WTC11 (cell line): ENCODE measurements at regions not wholly inside any gene's neighbourhood (a gene's known extent, or its start where the extent isn't known, plus 50 kb on each side); places are given as distances from the start of the nearest gene placed in this dataset.
A peak's percentile ranks its signal among the peaks of the same experiment; 100 is the strongest.
"Not testable (repeated sequence)": the region's sequence is repeated elsewhere in the genome, so short reads cannot be mapped to it uniquely, and the experiment has no call there.

Experiments
- ATAC-seq: fragments of 200-7000 bp; cut with Tn5 transposase; 2 replicates; pipeline ENCODE4 v1.10.0; 2021; ENCODE audit warnings: mild to moderate bottlenecking, moderate library complexity
- CTCF ChIA-PET: fragments of 300-600 bp; sonication (Branson Sonifier 250); formaldehyde crosslinking; loops from one replicate; lab custom pipeline; 2021; ENCODE audit warnings: antibody characterized with exemption; lab: Charles Lee
- POLR2A ChIA-PET: fragments of 350-600 bp; sonication (Branson Sonifier 250); formaldehyde crosslinking; loops from one replicate; lab custom pipeline; 2021; ENCODE audit warnings: antibody characterized with exemption; lab: Charles Lee
- DNase-seq: peaks from one replicate; pipeline ENCODE4 v3.0.0; 2021; ENCODE audit warnings: low spot score
- H3K27ac Mint-ChIP-seq: 2 replicates; pipeline ENCODE4 v1.8.0; 2021; ENCODE audit warnings: mixed read lengths
- H3K27me3 Mint-ChIP-seq: 2 replicates; pipeline ENCODE4 v1.8.0; 2021; ENCODE audit warnings: low read depth, mild to moderate bottlenecking, moderate library complexity, mixed read lengths
- H3K36me3 Mint-ChIP-seq: 2 replicates; pipeline ENCODE4 v1.8.0; 2021; ENCODE audit warnings: mixed read lengths
- H3K4me1 Mint-ChIP-seq: 2 replicates; pipeline ENCODE4 v1.8.0; 2022; ENCODE audit warnings: mixed read lengths
- H3K4me3 Mint-ChIP-seq: 2 replicates; pipeline ENCODE4 v1.8.0; 2021; ENCODE audit warnings: mild to moderate bottlenecking, moderate library complexity, mixed read lengths
- H3K9me3 Mint-ChIP-seq: 2 replicates; pipeline ENCODE4 v1.8.0; 2021; ENCODE audit warnings: mixed read lengths
- ATF1 ChIP-seq: sonication (generic); formaldehyde crosslinking; IDR thresholded peaks from 2 replicates; pipeline ENCODE4 v1.8.1; 2023; ENCODE audit warnings: mild to moderate bottlenecking, moderate library complexity, missing genetic modification reagents
- GTF2I ChIP-seq: fragments of 250-450 bp; sonication (Bioruptor Pico); conservative IDR thresholded peaks from 2 replicates; pipeline ENCODE4 v1.4.0; 2021; ENCODE audit warnings: mild to moderate bottlenecking
- HMGA2 ChIP-seq: fragments of 250-450 bp; sonication (Bioruptor Pico); IDR thresholded peaks from 2 replicates; pipeline ENCODE4 v1.4.0; 2021; ENCODE audit warnings: mild to moderate bottlenecking, moderate library complexity
- JAZF1 ChIP-seq: fragments of 250-450 bp; sonication (Bioruptor Pico); IDR thresholded peaks from 2 replicates; pipeline ENCODE4 v1.9.0; 2021; ENCODE audit warnings: moderate library complexity, mild to moderate bottlenecking, inconsistent platforms
- USF2 ChIP-seq: sonication (generic); formaldehyde crosslinking; IDR thresholded peaks from 2 replicates; pipeline ENCODE4 v1.8.1; 2023; ENCODE audit warnings: mild to moderate bottlenecking, missing genetic modification reagents, moderate library complexity
- ZBTB21 ChIP-seq: sonication (generic); formaldehyde crosslinking; IDR thresholded peaks from 2 replicates; pipeline ENCODE4 v1.8.1; 2023; ENCODE audit warnings: mild to moderate bottlenecking, missing genetic modification reagents, borderline replicate concordance
- ZNF121 ChIP-seq: sonication (generic); formaldehyde crosslinking; IDR thresholded peaks from 2 replicates; pipeline ENCODE4 v1.8.0; 2023; ENCODE audit warnings: missing genetic modification reagents
- ZNF263 ChIP-seq: sonication (generic); formaldehyde crosslinking; IDR thresholded peaks from 2 replicates; pipeline ENCODE4 v1.8.1; 2022; ENCODE audit warnings: low read depth, mild to moderate bottlenecking, moderate library complexity, missing genetic modification reagents
- ZNF281 ChIP-seq: sonication (generic); formaldehyde crosslinking; IDR thresholded peaks from 2 replicates; pipeline ENCODE4 v1.8.0; 2023; ENCODE audit warnings: mild to moderate bottlenecking, missing genetic modification reagents
- ZNF416 ChIP-seq: fragments of 250-450 bp; sonication (Bioruptor Pico); IDR thresholded peaks from 2 replicates; pipeline ENCODE4 v1.9.0; 2021; ENCODE audit warnings: mild to moderate bottlenecking, inconsistent platforms
- ZNF671 ChIP-seq: fragments of 250-450 bp; sonication (Bioruptor Pico); IDR thresholded peaks from 2 replicates; pipeline ENCODE4 v1.8.0; 2021; ENCODE audit warnings: mild to moderate bottlenecking
- TF ChIP-seq, protein P1 (sequence below): sonication (generic); formaldehyde crosslinking; IDR thresholded peaks from 2 replicates; pipeline ENCODE4 v1.8.1; 2022; ENCODE audit warnings: low read depth, missing genetic modification reagents, borderline replicate concordance
- TF ChIP-seq, protein P2 (sequence below): fragments of 250-450 bp; sonication (Bioruptor Pico); IDR thresholded peaks from 2 replicates; pipeline ENCODE4 v1.9.0; 2021; ENCODE audit warnings: mild to moderate bottlenecking
- TF ChIP-seq, protein P3 (sequence below): sonication (generic); formaldehyde crosslinking; IDR thresholded peaks from 2 replicates; pipeline ENCODE4 v1.8.1; 2023; ENCODE audit warnings: mild to moderate bottlenecking, moderate library complexity, missing genetic modification reagents
- TF ChIP-seq, protein P4 (sequence below): fragments of 250-450 bp; sonication (Bioruptor Pico); IDR thresholded peaks from 2 replicates; pipeline ENCODE4 v1.8.0; 2021; ENCODE audit warnings: mild to moderate bottlenecking
- TF ChIP-seq, protein P5 (sequence below): fragments of 250-450 bp; sonication (Bioruptor Pico); IDR thresholded peaks from 2 replicates; pipeline ENCODE4 v1.9.0; 2021; ENCODE audit warnings: mild to moderate bottlenecking

DNA sequence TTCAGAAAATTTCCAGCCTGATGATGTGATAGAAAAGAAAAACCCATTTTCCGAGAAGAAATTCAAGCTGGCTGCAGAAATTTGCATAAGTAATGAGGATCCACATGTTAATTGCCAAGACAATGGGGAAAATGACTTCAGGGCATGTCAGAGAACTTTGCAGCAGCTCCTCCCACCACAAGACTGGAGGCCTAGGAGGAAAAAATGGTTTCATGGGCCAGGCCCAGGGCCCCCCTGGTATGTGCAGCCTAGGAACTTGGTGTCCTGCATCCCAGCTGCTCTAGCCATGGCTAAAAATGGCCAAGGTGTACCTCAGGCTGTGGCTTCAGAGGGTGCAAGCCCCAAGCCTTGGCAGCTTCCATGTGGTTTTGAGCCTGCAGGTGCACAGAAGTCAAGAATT, 152.0 kb upstream of the EPHA4 start:
- CTCF ChIA-PET, H3K27me3 Mint-ChIP-seq, H3K27ac Mint-ChIP-seq, DNase-seq, H3K4me3 Mint-ChIP-seq, ATAC-seq, POLR2A ChIA-PET, H3K4me1 Mint-ChIP-seq: not testable (repeated sequence)
- peaks cover 47% of the 10 kb centered on the region for H3K9me3 Mint-ChIP-seq
- peaks cover 30% of the 10 kb centered on the region for H3K36me3 Mint-ChIP-seq

DNA sequence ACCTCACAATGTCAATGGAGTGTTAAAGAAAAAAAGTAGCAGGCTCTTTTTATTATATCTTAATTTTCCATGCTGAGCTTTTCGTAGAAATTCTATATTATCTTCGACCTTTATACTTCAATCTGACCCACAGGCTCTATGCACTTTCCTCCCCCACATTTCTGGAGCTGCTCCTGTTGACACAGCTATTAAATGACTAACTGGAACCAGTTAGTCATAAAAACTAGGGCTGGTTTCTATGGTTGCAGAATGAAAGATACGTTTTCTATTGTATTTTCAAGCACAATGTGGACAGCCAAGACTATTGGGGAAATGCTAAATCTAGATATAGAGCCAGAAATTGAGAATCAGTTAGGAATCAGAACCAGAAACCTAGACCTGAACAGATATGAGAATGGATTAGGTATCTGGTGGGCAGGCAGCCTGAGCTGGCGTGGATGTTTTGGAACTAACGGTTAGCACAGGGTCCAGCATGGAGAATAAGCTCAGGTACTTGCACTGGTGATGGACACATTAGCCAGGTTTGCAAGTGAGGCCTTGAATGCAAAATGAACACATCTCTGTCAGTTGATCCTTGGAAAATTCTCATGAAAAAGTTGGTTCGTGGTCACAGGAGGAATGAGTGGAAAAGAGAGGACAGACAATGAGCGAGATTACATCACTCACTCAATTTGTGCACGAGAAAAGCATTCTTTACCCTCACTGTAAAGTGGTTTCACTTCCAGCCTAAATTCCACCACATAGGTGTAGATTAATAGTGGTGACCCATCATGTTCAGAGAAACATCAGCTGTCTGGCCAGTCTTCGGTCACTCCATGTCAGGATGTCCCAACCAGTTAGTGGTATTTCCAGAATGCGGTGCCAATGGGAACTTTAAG, 144.6 kb upstream of the EPHA4 start:
- Mint-ChIP-seq H3K36me3 (peaks cover 10% of the 10 kb centered on the region), H3K4me3 (no peak overlapping the region), H3K4me1 (peaks cover 37% of the 10 kb centered on the region), H3K27me3 (no peaks in the 10 kb centered on the region; the same call in 1 of the 2 replicates), H3K27ac (no peak overlapping the region), H3K9me3 (peaks cover 13% of the 10 kb centered on the region)
- CTCF ChIA-PET, result no interaction called here
- no peak for ATAC-seq
- POLR2A ChIA-PET, result no interaction called here
- DNase-seq, result no peak
- TF ChIP-seq, protein P1, sequence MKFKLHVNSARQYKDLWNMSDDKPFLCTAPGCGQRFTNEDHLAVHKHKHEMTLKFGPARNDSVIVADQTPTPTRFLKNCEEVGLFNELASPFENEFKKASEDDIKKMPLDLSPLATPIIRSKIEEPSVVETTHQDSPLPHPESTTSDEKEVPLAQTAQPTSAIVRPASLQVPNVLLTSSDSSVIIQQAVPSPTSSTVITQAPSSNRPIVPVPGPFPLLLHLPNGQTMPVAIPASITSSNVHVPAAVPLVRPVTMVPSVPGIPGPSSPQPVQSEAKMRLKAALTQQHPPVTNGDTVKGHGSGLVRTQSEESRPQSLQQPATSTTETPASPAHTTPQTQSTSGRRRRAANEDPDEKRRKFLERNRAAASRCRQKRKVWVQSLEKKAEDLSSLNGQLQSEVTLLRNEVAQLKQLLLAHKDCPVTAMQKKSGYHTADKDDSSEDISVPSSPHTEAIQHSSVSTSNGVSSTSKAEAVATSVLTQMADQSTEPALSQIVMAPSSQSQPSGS (CRISPR knock-in tag), result no peak
- no peak for TF ChIP-seq ZNF671 (CRISPR knock-in tag)
- TF ChIP-seq, protein P2, sequence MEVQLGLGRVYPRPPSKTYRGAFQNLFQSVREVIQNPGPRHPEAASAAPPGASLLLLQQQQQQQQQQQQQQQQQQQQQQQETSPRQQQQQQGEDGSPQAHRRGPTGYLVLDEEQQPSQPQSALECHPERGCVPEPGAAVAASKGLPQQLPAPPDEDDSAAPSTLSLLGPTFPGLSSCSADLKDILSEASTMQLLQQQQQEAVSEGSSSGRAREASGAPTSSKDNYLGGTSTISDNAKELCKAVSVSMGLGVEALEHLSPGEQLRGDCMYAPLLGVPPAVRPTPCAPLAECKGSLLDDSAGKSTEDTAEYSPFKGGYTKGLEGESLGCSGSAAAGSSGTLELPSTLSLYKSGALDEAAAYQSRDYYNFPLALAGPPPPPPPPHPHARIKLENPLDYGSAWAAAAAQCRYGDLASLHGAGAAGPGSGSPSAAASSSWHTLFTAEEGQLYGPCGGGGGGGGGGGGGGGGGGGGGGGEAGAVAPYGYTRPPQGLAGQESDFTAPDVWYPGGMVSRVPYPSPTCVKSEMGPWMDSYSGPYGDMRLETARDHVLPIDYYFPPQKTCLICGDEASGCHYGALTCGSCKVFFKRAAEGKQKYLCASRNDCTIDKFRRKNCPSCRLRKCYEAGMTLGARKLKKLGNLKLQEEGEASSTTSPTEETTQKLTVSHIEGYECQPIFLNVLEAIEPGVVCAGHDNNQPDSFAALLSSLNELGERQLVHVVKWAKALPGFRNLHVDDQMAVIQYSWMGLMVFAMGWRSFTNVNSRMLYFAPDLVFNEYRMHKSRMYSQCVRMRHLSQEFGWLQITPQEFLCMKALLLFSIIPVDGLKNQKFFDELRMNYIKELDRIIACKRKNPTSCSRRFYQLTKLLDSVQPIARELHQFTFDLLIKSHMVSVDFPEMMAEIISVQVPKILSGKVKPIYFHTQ, result no peak
- TF ChIP-seq, protein P3, sequence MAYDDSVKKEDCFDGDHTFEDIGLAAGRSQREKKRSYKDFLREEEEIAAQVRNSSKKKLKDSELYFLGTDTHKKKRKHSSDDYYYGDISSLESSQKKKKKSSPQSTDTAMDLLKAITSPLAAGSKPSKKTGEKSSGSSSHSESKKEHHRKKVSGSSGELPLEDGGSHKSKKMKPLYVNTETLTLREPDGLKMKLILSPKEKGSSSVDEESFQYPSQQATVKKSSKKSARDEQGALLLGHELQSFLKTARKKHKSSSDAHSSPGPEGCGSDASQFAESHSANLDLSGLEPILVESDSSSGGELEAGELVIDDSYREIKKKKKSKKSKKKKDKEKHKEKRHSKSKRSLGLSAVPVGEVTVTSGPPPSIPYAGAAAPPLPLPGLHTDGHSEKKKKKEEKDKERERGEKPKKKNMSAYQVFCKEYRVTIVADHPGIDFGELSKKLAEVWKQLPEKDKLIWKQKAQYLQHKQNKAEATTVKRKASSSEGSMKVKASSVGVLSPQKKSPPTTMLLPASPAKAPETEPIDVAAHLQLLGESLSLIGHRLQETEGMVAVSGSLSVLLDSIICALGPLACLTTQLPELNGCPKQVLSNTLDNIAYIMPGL, result no peak
- no peak for TF ChIP-seq ZNF121 (CRISPR knock-in tag)
- TF ChIP-seq GTF2I (CRISPR knock-in tag), result no peak
- TF ChIP-seq ZNF416 (CRISPR knock-in tag), result no peak
- TF ChIP-seq ZNF281 (CRISPR knock-in tag), result no peak
- TF ChIP-seq HMGA2 (CRISPR knock-in tag), result no peak
- TF ChIP-seq ZBTB21 (CRISPR knock-in tag), result no peak

- no peak overlapping the region for H3K4me3 Mint-ChIP-seq
- ChIA-PET POLR2A (no interaction called here), CTCF (no interaction called here)
- no peaks in the 10 kb centered on the region; the same call in none of the 2 replicates for H3K27me3 Mint-ChIP-seq
- peaks cover 13% of the 10 kb centered on the region for H3K9me3 Mint-ChIP-seq
- H3K36me3 Mint-ChIP-seq, result peaks cover 10% of the 10 kb centered on the region
- ATAC-seq, result peak; percentile 73
- 0 out of 2 replicates have a peak overlapping the region, but pooled peaks have one; percentile 35 for H3K27ac Mint-ChIP-seq
- DNase-seq, result no peak
- peaks cover 47% of the 10 kb centered on the region for H3K4me1 Mint-ChIP-seq
- TF ChIP-seq, protein P1 (CRISPR knock-in tag), result no peak
- TF ChIP-seq ZNF263 (CRISPR knock-in tag) (no peak), USF2 (CRISPR knock-in tag) (no peak), ATF1 (CRISPR knock-in tag) (no peak), JAZF1 (CRISPR knock-in tag) (no peak)
- TF ChIP-seq, protein P4, sequence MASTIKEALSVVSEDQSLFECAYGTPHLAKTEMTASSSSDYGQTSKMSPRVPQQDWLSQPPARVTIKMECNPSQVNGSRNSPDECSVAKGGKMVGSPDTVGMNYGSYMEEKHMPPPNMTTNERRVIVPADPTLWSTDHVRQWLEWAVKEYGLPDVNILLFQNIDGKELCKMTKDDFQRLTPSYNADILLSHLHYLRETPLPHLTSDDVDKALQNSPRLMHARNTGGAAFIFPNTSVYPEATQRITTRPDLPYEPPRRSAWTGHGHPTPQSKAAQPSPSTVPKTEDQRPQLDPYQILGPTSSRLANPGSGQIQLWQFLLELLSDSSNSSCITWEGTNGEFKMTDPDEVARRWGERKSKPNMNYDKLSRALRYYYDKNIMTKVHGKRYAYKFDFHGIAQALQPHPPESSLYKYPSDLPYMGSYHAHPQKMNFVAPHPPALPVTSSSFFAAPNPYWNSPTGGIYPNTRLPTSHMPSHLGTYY (CRISPR knock-in tag), result no peak
- TF ChIP-seq, protein P5, sequence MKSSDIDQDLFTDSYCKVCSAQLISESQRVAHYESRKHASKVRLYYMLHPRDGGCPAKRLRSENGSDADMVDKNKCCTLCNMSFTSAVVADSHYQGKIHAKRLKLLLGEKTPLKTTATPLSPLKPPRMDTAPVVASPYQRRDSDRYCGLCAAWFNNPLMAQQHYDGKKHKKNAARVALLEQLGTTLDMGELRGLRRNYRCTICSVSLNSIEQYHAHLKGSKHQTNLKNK (CRISPR knock-in tag), result no peak
These were observed 143.6 kb upstream of the EPHA4 start for GRCh38 chr2:221715523-221716247.
